Suprapubic skin (tissue), 4 donors: ENCODE measurements at regions not wholly inside any gene's neighbourhood (a gene's known extent, or its start where the extent isn't known, plus 50 kb on each side); places are given as distances from the start of the nearest gene placed in this dataset.

Experiments
- DNase-seq, 2 donors: peaks; one replicate each; pipeline ENCODE4 v3.0.0-alpha.2; 2019; ENCODE audit warnings: low spot score in 2 of 2
- H3K27ac ChIP-seq: fragments of 200-600 bp; sonication (generic); one replicate; pipeline ENCODE4 v1.5.1; 2019
- H3K27me3 ChIP-seq: fragments of 200-600 bp; sonication (generic); one replicate; pipeline ENCODE4 v1.5.1; 2019
- H3K36me3 ChIP-seq: fragments of 200-600 bp; sonication (generic); one replicate; pipeline ENCODE4 v1.5.1; 2019
- H3K4me1 ChIP-seq: fragments of 200-600 bp; sonication (generic); one replicate; pipeline ENCODE4 v1.5.1; 2019
- H3K4me3 ChIP-seq: fragments of 200-600 bp; sonication (generic); one replicate; pipeline ENCODE4 v1.5.1; 2019; ENCODE audit warnings: mild to moderate bottlenecking
- H3K9me3 ChIP-seq: fragments of 200-600 bp; sonication (generic); one replicate; pipeline ENCODE4 v1.5.1; 2019
- CTCF ChIP-seq, 2 donors: fragments of 200-600 bp in 1 of 2; fragments of 450-650 bp in 1 of 2; sonication (generic) in 1 of 2; IDR thresholded peaks; one replicate each; pipeline ENCODE4 v1.5.1; 2016 to 2019; ENCODE audit warnings: antibody characterized with exemption in 2 of 2, mild to moderate bottlenecking in 1 of 2, moderate library complexity in 1 of 2
- EP300 ChIP-seq: sonication (generic); formaldehyde crosslinking; IDR thresholded peaks from one replicate; pipeline ENCODE4 v1.6.1; 2017; ENCODE audit warnings: antibody characterized with exemption
- POLR2A ChIP-seq, 2 donors: fragments of 450-650 bp; IDR thresholded peaks; one replicate each; pipeline ENCODE4 v1.6.1; 2017; ENCODE audit warnings: antibody characterized with exemption in 2 of 2, mild to moderate bottlenecking in 2 of 2, moderate library complexity in 2 of 2
- POLR2AphosphoS5 ChIP-seq, 3 donors: sonication (generic); formaldehyde crosslinking; IDR thresholded peaks; one replicate each; pipeline ENCODE4 v1.6.1; 2017; ENCODE audit warnings: antibody characterized with exemption in 3 of 3
- WGBS: methylation state at CpG from one replicate; pipeline ENCODE4 v1.1.5; 2018; 5-methylcytosine and 5-hydroxymethylcytosine counted together

- no peak for DNase-seq
- no peaks in the 10 kb centered on the region for H3K4me1 ChIP-seq
- no peaks in the 10 kb centered on the region for H3K36me3 ChIP-seq
- H3K27ac ChIP-seq = no peak overlapping the region
- no peak overlapping the region for H3K4me3 ChIP-seq
- H3K27me3 ChIP-seq = no peaks in the 10 kb centered on the region
- WGBS = 95% methylated on average over 2 of the region's 2 CpGs
- TF ChIP-seq EP300 (no peak), POLR2A (IDR thresholded peaks at IDR 0.05) (no peak), CTCF (IDR thresholded peaks at IDR 0.05) (no peak), POLR2AphosphoS5 (IDR thresholded peaks at IDR 0.05) (no peak)
- H3K9me3 ChIP-seq = no peaks in the 10 kb centered on the region
Observed at GRCh38 chr10:62464308-62464707, 90.1 kb downstream of the ZNF365 start.

GRCh38 chr10:62466590-62466989 is 92.4 kb downstream of the ZNF365 start:
- WGBS = 96% methylated on average over 1 of the region's 1 CpG
- Histone ChIP-seq H3K36me3 (no peaks in the 10 kb centered on the region), H3K27me3 (no peaks in the 10 kb centered on the region), H3K27ac (no peak overlapping the region), H3K4me1 (no peaks in the 10 kb centered on the region), H3K4me3 (no peak overlapping the region), H3K9me3 (no peaks in the 10 kb centered on the region)
- TF ChIP-seq EP300 (no peak), POLR2AphosphoS5 (IDR thresholded peaks at IDR 0.05) (no peak), CTCF (IDR thresholded peaks at IDR 0.05) (no peak), POLR2A (IDR thresholded peaks at IDR 0.05) (no peak)
- no peak for DNase-seq

DNA sequence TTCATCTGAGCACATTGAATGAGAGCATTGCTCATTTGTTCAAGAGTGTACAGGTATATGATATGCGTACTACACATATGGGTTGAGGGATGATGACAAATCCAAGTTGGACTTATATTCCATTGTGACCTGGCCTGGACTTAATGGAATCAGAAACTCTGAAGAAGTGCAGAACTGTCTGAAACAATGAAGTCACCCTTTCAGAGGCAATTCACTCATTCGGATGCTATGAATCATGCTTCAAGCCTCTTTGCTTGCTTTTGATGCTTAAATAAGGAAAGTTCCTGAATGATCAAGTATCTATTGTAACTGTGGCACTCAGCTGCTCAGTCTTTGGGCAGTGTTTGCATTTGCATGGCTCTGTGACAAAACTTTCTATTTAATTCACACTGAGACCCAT is 93.4 kb downstream of the ZNF365 start:
- no peaks in the 10 kb centered on the region for H3K27me3 ChIP-seq
- H3K36me3 ChIP-seq = no peaks in the 10 kb centered on the region
- no peak for DNase-seq
- no peak overlapping the region for H3K4me3 ChIP-seq
- WGBS = 92% methylated on average over 2 of the region's 2 CpGs
- TF ChIP-seq POLR2AphosphoS5 (IDR thresholded peaks at IDR 0.05) (no peak), CTCF (IDR thresholded peaks at IDR 0.05) (no peak), POLR2A (IDR thresholded peaks at IDR 0.05) (no peak), EP300 (no peak)
- no peaks in the 10 kb centered on the region for H3K4me1 ChIP-seq
- no peaks in the 10 kb centered on the region for H3K9me3 ChIP-seq
- no peak overlapping the region for H3K27ac ChIP-seq

DNA sequence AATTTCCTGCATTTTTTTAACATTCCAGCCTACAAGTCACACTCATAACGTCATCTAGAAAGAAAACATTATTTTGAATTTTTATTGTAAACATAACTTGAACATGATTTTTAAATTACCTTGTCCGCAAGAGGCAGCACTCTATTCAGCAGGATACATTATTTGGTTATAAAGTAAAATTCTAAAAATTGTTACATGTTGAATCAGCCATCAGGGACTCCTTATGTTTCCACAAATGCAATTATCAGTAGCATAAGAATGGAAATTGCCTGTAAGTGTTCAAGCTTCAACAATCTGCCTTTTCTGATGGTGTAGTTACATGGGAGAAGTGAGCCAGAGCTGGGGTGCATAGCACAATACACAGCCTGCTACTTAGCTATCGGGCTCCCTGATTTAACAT is 97.5 kb downstream of the ZNF365 start:
- no peaks in the 10 kb centered on the region for H3K27me3 ChIP-seq
- H3K27ac ChIP-seq = no peak overlapping the region
- 85% methylated on average over 3 of the region's 3 CpGs for WGBS
- H3K9me3 ChIP-seq = no peaks in the 10 kb centered on the region
- TF ChIP-seq EP300 = no peak
- TF ChIP-seq POLR2A (IDR thresholded peaks at IDR 0.05) = no peak
- TF ChIP-seq POLR2AphosphoS5 (IDR thresholded peaks at IDR 0.05) = no peak
- TF ChIP-seq CTCF (IDR thresholded peaks at IDR 0.05) = no peak
- H3K36me3 ChIP-seq = no peaks in the 10 kb centered on the region
- no peak overlapping the region for H3K4me3 ChIP-seq
- no peaks in the 10 kb centered on the region for H3K4me1 ChIP-seq
- DNase-seq = no peak

DNA sequence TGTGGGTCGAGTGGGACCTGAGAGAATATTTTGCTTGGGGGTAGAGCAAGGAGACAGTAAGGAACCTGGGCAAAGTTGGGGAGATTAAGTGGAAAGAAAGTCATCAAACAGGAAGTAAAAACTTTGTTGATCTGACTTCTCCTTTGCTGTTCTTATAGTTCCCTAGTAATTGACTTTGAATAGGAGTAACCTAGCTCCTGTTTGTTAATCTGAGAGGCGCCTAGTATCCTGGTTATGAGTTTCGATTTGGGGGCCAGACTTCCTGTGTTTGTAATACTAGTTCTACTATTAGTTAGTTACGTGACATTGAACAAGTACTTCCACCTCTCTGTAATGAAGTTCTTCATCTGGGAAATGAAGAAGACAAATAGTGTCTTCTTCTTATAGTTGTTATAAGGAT is 99.1 kb downstream of the ZNF365 start:
- Histone ChIP-seq H3K27me3 (no peaks in the 10 kb centered on the region), H3K4me1 (no peaks in the 10 kb centered on the region), H3K9me3 (peaks cover 5% of the 10 kb centered on the region), H3K36me3 (no peaks in the 10 kb centered on the region), H3K27ac (no peak overlapping the region), H3K4me3 (no peak overlapping the region)
- no peak for TF ChIP-seq POLR2A (IDR thresholded peaks at IDR 0.05)
- WGBS = 73% methylated on average over 4 of the region's 4 CpGs
- DNase-seq = no peak

GRCh38 chr10:62475551-62475950 is 101.4 kb downstream of the ZNF365 start:
- H3K9me3 ChIP-seq = peaks cover 5% of the 10 kb centered on the region
- WGBS = 75% methylated on average over 6 of the region's 6 CpGs
- no peaks in the 10 kb centered on the region for H3K27me3 ChIP-seq
- H3K4me3 ChIP-seq = no peak overlapping the region
- no peak for TF ChIP-seq POLR2A (IDR thresholded peaks at IDR 0.05)
- TF ChIP-seq EP300 = no peak
- TF ChIP-seq CTCF (IDR thresholded peaks at IDR 0.05) = no peak
- TF ChIP-seq POLR2AphosphoS5 (IDR thresholded peaks at IDR 0.05) = no peak
- DNase-seq = no peak
- no peaks in the 10 kb centered on the region for H3K36me3 ChIP-seq
- H3K4me1 ChIP-seq = peaks cover 4% of the 10 kb centered on the region
- no peak overlapping the region for H3K27ac ChIP-seq
